HEK293 (cell line): ENCODE measurements at regions not wholly inside any gene's neighbourhood (a gene's known extent, or its start where the extent isn't known, plus 50 kb on each side); places are given as distances from the start of the nearest gene placed in this dataset.

Experiments
- REST ChIP-seq: fragments of 450-650 bp; formaldehyde crosslinking; IDR thresholded peaks from 2 replicates; pipeline ENCODE4 v1.5.1; 2016; ENCODE audit warnings: missing biosample characterization, missing genetic modification characterization
- ZBTB20 ChIP-seq: fragments of 450-650 bp; formaldehyde crosslinking; IDR thresholded peaks from 2 replicates; pipeline ENCODE4 v1.5.1; 2016; ENCODE audit warnings: missing biosample characterization, missing genetic modification characterization
- ZNF335 ChIP-seq: fragments of 450-650 bp; formaldehyde crosslinking; conservative IDR thresholded peaks from 2 replicates; pipeline ENCODE4 v1.5.1; 2016; ENCODE audit warnings: missing biosample characterization, missing genetic modification characterization
- ZNF423 ChIP-seq: fragments of 450-650 bp; formaldehyde crosslinking; IDR thresholded peaks from 2 replicates; pipeline ENCODE4 v1.5.1; 2016; ENCODE audit warnings: missing biosample characterization, missing genetic modification characterization
- ZNF48 ChIP-seq: fragments of 450-650 bp; formaldehyde crosslinking; IDR thresholded peaks from 2 replicates; pipeline ENCODE4 v1.5.1; 2016; ENCODE audit warnings: missing biosample characterization, missing genetic modification characterization
- ZNF571 ChIP-seq: fragments of 450-650 bp; formaldehyde crosslinking; IDR thresholded peaks from 2 replicates; pipeline ENCODE4 v1.5.0; 2017; ENCODE audit warnings: missing biosample characterization, missing genetic modification characterization
- ZNF837 ChIP-seq: fragments of 450-650 bp; formaldehyde crosslinking; IDR thresholded peaks from 2 replicates; pipeline ENCODE4 v1.5.1; 2016; ENCODE audit warnings: missing biosample characterization, missing genetic modification characterization

- TF ChIP-seq ZNF423 (tag by site-specific recombination) (no peak), ZNF571 (tag by site-specific recombination) (no peak), REST (tag by site-specific recombination) (no peak), ZBTB20 (tag by site-specific recombination) (no peak), ZNF48 (tag by site-specific recombination) (no peak), ZNF837 (tag by site-specific recombination) (no peak), ZNF335 (tag by site-specific recombination) (no peak)
These were observed 172.2 kb downstream of the GLI2 start for GRCh38 chr2:120907822-120908221.
